SU-DHL-6 (cell line): ENCODE measurements at regions not wholly inside any gene's neighbourhood (a gene's known extent, or its start where the extent isn't known, plus 50 kb on each side); places are given as distances from the start of the nearest gene placed in this dataset.

Experiments used
- EZH2phosphoT487 ChIP-seq: fragments of 200-600 bp; sonication (generic), shearing (Covaris generic); conservative IDR thresholded peaks from 2 replicates; pipeline ENCODE4 v1.6.1; 2018; ENCODE audit warnings: mild to moderate bottlenecking, antibody characterized with exemption, low read length, moderate library complexity, mixed read lengths
- TF ChIP-seq, protein P1 (sequence below): fragments of 200-600 bp; sonication (generic); IDR thresholded peaks from one replicate; pipeline ENCODE4 v1.5.1; 2017; ENCODE audit warnings: antibody characterized with exemption, mild to moderate bottlenecking, low read length, moderate library complexity; ENCODE audit not compliant: insufficient read depth, poor library complexity, severe bottlenecking

DNA sequence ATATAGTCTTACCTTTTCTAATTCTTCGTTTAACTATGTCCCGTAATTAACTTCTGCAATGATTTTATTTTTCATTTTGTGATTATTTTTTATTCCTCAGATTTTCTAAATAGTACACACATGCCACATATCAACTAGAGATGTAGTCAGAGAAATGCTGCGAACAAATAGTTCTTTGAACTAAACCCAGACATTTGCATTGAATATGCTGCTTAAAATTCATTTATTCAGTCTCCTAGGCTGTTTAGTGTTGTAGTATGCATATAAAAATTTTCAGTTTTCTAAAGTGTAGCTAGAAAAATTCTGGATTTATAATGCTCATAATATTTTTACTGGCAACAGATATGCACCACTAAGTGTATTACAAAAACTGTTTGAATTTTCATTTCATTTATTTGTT, 68.9 kb upstream of the SLC38A11 start:
- TF ChIP-seq, protein P1, sequence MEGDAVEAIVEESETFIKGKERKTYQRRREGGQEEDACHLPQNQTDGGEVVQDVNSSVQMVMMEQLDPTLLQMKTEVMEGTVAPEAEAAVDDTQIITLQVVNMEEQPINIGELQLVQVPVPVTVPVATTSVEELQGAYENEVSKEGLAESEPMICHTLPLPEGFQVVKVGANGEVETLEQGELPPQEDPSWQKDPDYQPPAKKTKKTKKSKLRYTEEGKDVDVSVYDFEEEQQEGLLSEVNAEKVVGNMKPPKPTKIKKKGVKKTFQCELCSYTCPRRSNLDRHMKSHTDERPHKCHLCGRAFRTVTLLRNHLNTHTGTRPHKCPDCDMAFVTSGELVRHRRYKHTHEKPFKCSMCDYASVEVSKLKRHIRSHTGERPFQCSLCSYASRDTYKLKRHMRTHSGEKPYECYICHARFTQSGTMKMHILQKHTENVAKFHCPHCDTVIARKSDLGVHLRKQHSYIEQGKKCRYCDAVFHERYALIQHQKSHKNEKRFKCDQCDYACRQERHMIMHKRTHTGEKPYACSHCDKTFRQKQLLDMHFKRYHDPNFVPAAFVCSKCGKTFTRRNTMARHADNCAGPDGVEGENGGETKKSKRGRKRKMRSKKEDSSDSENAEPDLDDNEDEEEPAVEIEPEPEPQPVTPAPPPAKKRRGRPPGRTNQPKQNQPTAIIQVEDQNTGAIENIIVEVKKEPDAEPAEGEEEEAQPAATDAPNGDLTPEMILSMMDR = no peak
- no peak for TF ChIP-seq EZH2phosphoT487
